GM18870 (cell line): ENCODE measurements at regions not wholly inside any gene's neighbourhood (a gene's known extent, or its start where the extent isn't known, plus 50 kb on each side); places are given as distances from the start of the nearest gene placed in this dataset.

Experiments used
- ATAC-seq: cut with Tn5 transposase; IDR thresholded peaks from one replicate; pipeline ENCODE4 v1.9.1; 2021; ENCODE audit warnings: moderate library complexity; ENCODE audit not compliant: unreplicated experiment

DNA sequence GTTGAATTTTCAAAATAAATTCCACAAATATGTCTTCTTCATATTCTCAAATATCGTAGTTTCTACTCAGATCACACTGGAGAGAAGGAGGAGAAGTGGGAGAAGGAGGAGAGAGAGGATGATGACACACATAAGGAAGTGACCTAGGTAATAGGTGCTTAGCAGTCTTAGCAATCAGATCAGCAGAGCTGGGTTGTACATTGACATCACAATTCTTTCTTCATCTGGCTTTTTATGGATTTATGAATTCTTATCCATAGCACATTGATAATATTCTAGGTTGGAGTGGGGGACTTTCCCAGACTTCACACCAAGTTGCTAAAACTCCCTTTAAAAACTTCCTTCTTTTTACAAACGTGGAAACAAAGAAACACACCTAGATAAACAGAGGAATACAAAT lies 86.9 kb downstream of the FGF9 start:
- ATAC-seq: no peak

DNA sequence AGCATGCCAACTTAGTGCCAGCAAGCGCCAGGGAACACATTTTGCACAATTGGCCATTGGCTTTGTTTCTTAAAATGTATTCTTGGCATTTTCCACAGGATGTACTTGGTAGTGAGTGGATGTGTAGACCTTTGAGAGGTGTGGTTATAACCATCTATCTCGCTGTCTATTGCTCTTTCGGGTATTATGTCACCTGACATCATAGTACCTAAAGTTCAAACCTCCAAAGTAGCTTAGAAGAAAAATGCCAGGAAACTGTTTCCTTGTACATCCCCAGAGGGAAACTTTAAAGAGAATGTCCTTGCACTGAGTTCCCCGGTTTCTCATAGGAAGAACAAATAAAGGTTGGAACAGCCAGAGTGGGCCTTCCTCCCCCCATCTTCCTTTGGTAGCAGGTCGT lies 87.6 kb downstream of the FGF9 start:
- ATAC-seq: no peak

DNA sequence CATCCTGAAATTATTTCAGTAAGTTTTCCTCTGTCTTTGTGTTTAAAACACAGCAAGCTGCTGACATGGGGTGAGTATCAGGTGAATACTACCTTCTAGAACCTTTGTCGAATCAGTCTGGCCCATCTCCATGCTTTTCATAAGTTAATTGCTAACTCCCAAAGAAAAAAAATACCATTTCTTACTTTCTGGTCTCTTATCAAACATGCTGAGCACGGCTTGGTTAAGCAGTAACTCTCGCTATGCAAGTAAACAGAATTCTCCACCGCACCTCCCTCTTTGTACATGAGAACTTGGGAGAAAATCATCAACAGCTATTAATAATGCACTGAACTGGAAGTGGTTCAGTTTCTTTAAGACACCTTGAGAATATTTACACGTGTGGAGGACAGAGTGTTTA lies 88.6 kb downstream of the FGF9 start:
- ATAC-seq: no peak

DNA sequence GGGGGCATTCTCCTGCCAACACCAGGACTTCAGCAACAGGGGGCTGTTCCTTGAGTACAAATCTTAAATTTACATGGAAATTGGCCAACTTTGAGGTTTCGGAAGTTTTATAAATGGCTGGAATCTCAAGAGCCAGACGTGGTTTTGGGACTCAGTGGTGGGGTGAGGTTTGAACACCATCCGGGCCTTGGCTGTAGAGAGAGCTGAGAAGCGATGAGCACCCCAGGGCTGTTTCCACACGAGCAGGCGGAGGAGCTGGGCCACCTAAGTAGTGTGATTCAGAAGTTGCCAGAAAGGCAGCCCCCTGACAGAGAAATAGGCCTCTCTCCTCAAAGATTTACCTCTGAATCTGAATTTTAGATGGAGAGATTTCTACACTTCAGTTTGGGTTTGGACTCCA lies 89.0 kb downstream of the FGF9 start:
- ATAC-seq: no peak

DNA sequence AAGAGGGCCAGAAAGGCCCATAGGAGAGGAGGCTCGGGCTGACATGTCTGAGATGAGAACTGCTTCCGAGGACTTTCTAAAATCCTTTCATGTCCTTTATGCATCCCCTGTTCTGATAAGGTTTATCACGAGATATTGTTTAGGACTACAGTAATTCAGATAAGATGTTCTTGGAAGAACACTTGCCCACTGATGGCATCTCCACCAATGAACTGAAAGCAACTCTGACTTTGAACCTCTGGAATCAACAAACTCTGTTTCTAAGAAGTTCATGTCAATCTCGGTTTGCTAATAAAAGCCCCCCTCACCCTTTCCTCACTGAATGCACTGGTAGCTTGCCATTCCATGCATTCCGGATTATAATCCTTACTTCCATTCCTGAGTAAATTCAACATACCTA lies 90.9 kb downstream of the FGF9 start:
- no peak for ATAC-seq

DNA sequence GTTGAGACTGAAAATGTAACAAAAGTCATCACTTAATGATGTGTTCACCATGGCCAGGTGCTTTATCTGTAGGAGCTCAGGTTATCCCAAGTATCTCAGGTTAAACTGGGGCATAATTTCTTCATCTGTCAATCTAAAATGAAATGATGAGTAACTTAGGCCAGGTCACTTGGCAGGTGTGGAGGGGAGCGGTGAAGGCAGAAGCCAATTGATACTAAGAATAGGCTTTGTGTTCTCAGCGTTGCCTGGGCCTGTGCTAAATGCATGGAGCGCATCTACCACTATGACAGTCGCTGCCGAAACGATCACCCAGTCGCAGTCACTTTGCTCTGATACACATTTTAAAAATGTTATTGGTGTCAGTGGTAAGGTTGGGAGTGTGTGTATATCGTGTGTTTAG lies 91.6 kb downstream of the FGF9 start:
- no peak for ATAC-seq

- no peak for ATAC-seq
Observed at GRCh38 chr13:21767032-21767431, 96.2 kb downstream of the FGF9 start.

- no peak for ATAC-seq
Observed at GRCh38 chr13:21771075-21771474, 100.2 kb downstream of the FGF9 start.

GRCh38 chr13:21777166-21777565 lies 106.3 kb downstream of the FGF9 start:
- no peak for ATAC-seq

DNA sequence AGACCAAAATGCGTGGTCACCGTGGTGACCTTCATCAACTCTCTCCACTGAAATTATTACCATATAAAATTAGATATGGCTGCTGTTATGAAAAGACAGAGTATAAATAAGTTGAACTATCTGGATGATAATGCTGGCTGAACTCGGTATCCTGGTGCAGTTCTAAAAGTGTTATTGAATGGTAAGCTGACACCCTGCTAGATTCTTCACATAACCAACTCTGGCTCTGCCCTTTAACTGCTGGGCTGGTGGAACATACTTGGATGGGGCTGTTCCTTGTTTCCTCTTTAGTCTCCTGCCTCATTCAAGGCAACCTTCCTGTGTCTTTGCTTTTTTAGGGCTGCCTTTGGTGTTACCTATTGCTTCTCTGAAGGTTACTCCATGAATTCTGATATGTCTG lies 106.9 kb downstream of the FGF9 start:
- ATAC-seq: no peak

- no peak for ATAC-seq
Observed at GRCh38 chr13:21782736-21783135, 111.9 kb downstream of the FGF9 start.

DNA sequence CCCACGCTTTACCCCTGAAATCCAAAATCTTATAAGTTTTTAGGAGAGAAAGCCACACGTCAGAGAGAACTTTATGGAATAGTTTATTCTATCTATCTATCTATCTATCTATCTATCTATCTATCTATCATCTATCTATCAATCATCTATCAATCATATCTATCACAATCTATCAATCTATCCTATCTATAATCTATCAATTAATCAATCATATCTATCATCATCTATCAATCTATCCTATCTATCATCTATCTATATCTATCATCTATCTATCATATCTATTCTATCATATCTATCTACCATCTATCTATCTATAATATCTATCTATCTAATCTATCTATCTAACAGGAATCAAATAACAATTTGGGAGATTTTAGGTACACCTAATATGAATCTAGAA lies 115.1 kb downstream of the FGF9 start:
- ATAC-seq: no peak

- no peak for ATAC-seq
Observed at GRCh38 chr13:21796066-21796465, 125.2 kb downstream of the FGF9 start.

DNA sequence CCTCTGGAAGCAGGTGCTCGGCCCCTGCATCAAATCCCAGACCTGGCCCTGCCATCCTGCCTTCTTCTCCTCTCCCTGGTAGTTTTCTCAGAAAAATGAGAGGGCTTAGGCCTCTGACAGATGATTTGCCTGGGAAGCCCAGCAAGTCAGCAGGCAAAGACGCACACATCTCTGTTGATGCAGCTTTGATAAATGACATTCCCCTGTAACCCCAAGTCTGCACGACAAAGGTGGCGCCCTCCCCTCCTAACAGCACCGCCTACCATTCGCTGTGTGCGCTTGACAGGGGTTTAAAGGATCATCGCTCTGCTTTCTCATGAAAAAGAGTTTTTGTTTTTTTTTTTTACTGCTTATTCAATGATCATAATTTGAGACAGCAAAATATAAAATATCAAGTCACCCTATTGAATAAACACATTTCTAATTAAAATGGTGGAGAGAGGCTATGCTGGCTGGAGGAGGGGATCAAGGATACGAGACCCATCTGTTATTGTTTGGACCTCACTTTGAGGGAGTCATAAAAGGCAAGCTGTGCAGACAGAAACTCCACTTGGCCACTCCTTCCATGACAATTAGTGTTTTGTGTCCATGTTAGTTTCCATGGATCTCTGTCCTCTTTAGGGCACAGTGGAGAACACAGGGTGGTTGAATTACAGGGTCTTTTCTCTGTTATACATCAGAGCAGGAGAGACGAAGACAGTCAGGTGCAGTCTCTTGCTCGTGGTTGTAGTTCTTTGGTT lies 126.1 kb downstream of the FGF9 start:
- ATAC-seq: no peak

DNA sequence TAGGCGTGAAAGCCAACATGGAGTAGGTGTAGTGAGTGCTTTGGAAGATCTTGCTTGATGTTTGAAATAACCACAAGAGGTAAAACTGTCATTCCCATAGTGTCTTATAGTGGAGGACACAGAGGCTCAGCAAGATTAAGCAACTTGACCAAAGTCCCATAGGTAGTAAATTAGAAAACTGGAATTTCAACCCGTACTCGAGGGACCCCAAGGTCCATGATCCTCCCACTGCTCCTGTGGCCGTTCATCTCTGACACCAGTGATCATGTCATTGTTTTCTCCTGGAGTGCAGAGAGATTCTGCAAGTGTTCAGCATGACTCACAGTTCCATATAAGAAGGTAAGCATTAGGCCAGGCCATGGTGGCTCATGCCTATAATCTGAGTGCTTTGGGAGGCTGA lies 126.9 kb downstream of the FGF9 start:
- no peak for ATAC-seq

GRCh38 chr13:21798181-21798580 lies 127.3 kb downstream of the FGF9 start:
- ATAC-seq: no peak

GRCh38 chr13:21799671-21800070 lies 128.8 kb downstream of the FGF9 start:
- ATAC-seq: no peak

GRCh38 chr13:21800837-21801616 lies 130.2 kb downstream of the FGF9 start:
- no peak for ATAC-seq

DNA sequence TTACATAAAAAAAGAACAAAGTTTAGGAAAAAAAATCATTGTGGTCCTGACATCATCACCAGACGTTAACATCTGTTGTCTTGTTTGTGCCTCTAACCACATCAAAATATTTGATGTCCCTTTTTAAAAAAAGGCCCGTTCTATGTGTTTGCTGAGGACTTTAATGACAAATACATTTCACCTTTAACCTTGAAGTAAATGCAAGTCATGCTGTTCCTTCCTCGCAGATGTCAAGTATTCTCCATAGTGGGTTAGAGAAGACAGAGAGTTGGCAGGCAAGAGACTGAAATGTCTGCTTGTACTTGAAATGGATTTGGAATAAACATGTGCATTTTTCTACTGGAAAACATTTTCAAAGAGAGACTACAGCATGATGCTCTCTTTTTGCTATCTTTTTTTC lies 134.9 kb downstream of the FGF9 start:
- no peak for ATAC-seq

- ATAC-seq: no peak
Observed at GRCh38 chr13:21812192-21812626, 141.3 kb downstream of the FGF9 start.

DNA sequence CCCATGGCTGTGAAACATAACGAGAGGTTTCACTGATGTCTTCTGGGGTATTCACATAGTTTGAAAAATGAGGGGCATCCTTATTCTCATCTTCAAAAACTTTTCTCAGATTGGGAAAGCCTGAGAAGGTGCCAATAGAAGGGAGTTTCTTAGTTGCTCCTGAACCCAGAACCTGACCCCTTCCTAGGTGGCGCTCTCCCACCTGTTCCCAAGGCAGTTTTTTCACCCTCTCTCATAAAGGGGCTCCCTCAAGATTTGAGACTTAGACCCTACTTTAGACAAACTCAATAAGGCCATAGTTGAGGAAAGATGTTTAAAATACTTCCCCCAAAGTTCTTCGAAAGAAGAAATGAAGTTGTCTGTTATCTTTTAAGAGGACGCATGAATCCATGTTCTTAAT lies 142.2 kb downstream of the FGF9 start:
- ATAC-seq: no peak

DNA sequence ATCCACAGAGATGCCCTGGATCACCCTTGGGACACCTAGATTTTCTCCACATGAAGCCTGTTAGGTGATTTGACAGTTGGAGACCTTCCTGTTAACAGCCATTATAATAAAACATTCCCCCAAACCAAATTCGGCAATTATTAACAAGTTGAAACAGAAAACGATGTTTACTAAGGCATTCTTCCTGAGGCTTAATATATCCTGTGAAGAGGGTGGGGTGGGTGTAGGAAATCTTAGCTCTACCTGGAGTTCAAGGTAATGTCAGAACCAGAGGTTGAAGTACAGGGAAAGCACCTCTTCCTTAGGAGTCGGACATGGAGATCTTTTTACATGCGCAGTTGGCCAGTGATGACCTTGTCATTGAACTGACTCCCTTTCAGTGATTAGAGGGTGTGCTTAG lies 143.0 kb downstream of the FGF9 start:
- ATAC-seq: no peak

DNA sequence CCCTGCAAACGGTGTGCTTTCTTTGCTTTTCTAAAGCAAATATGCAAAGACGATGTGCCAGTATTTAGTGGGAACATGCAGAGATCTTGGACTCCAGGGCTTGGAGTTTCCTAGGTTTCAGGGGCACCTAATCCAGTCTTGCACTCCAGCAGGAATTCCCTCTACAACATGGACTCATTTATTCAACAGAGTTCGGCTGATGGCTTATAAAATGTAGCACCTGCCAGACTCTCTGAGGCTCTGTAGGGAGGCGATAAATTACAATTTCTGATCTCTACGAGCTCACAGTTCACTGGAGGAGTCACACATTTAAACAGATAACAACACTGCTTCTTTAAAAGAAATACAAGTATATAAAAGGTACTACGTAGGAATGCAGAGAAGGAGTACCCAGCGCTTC lies 143.7 kb downstream of the FGF9 start:
- ATAC-seq: no peak
